HG03378 (cell line): ENCODE measurements at regions not wholly inside any gene's neighbourhood (a gene's known extent, or its start where the extent isn't known, plus 50 kb on each side); places are given as distances from the start of the nearest gene placed in this dataset.
A peak's percentile ranks its signal among the peaks of the same experiment; 100 is the strongest.
"Not testable (repeated sequence)": the region's sequence is repeated elsewhere in the genome, so short reads cannot be mapped to it uniquely, and the experiment has no call there.

Source experiments
- ATAC-seq: cut with Tn5 transposase; IDR thresholded peaks from one replicate; pipeline ENCODE4 v1.9.1; 2021; ENCODE audit warnings: mild to moderate bottlenecking, moderate library complexity; ENCODE audit not compliant: unreplicated experiment

DNA sequence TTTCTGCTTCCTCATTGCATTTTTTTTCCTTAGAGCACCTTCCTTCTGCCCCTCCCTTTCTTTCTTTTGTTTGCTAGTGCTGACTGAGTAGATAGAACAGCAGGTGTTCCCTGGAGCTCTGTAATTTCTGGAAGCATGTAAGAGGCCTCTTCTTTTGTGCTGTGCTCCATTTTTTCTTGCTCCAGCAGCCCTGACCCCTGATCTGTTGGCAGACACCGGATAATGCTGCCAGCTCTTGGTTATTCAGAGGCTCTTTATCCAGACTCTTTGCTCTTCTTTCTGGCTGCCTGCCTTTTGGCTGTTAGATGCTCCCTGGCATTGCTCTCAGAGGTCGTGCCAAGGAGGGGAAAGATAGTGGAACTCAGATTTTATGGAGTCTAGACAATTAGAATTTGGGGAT is 104.4 kb upstream of the RBMS3 start:
- ATAC-seq = no peak

DNA sequence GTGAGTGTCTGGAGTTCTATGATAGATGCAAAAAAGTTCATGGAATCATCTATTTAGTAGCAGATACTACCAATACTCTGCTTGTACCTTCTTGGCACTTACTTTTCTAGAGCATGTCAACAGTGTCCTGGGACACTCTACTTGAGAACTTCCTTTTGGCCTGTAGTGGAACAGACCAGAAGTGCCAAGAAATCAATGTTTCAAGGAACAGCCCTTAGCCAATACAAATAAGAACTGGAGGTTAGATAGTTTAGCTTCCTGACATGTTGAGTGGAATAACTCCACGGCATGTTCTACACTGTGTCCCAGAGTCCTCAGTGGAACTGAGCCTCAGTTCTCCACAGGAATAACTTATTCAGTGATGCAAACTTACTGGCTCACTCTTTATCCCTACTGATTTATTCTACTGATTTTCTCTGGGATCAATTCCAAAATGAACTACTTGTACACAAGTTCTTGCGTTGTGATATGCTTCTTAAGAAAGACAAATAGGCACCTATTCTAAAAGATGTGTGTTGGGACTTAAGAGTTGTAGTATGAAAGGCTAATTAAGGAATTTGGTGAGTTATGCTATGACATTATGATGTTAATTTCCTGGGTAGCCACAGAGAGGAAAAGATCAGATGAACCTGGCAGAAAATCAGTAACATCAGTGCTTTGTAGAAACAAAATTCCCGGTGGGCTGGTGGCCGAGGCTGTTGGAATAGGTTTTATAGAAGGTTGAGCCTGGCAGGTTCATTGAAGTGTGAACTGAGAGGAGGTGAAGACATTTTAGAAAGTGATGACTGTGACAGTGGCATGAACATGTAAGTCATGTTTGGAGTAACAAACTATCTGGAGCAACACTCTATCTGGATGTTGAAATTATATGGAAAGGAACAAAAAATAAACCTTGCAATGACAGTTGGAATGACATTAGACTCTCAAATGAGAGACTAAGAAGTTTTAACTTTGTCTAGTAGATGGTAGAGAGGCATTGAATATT is 101.8 kb upstream of the RBMS3 start:
- ATAC-seq = no peak

- ATAC-seq = no peak
These were observed 99.6 kb upstream of the RBMS3 start for GRCh38 chr3:29181149-29181780.

DNA sequence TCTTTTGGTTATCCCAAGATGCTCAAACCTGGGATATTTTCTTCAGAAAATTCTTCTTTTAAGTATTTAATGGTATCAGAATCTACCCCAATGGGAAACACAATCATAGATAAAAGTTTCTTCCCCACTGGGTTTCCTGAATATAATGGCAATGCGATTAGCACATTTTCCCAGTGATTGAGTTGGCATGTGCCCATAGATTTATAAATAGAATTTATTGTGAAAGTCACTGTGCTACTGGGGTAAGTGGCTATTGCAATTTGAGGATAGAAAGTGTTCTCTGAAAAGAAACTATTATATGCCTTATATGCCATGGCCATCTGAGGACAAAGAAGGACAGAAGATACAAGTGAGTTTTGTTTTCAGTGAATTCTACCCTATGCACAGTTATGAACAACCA is 99.0 kb upstream of the RBMS3 start:
- no peak for ATAC-seq

- ATAC-seq = not testable (repeated sequence)
These were observed 98.0 kb upstream of the RBMS3 start for GRCh38 chr3:29182828-29183227.

GRCh38 chr3:29183346-29184087 is 97.4 kb upstream of the RBMS3 start:
- no peak for ATAC-seq

DNA sequence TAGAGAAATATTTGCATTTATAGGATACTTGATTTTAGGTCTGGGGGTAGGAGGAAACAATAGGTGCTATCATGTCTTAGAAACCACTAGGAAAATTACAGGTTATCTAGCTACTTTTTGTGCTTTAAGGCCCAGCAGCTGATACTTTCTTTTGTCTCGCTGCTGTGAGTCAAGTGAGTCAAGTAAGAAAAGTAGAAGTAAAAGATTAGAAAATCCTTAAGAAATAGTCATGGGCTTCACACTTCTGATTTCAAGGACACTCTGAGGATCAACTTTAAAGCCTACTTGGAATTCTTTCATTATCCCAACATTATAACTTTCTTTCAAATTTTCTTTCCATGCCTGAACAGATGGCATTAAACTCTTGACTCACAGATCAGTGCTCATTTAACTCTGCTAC is 95.2 kb upstream of the RBMS3 start:
- no peak for ATAC-seq

DNA sequence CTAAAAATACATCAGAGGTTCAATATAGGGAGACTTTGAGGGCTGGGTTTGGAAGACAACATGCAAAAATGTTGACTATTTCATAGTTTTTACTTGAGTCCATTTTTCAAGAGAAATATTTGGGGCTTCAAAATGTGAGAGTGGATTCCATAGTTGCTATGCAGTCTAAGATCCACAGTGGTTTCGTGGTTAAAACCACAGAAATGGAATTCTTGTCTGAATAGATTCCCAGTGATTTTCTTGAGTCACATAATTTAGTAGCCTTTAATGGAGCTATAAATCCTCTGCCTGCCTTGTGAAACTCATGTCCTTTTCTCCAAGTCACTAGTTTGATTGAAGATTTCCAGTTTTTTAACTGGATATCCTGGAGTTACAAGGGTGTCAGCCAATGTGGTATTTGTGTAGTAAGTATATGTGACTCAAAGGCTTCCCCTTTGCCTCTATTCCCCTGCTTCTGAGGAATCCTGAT is 94.7 kb upstream of the RBMS3 start:
- no peak for ATAC-seq

GRCh38 chr3:29186982-29187725 is 93.7 kb upstream of the RBMS3 start:
- peak; percentile 50 for ATAC-seq

DNA sequence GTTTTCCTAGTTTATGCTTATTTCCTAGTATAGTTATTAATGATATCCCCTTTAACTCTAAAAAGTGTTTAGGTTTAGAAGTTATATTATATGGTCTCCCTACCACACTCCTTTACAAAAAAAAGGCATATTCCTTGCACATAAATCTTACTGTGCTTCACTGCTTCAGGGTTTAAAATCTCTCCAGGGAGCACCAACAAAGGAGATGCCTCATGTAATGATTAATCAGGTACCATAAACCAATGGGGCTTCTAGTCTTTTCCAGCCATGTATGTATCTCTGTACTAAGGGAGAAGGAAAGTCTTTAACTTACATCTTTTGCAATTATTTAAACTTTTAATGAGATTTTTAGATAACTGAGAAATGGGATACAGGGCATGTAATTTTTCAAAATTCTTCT is 91.5 kb upstream of the RBMS3 start:
- ATAC-seq = no peak

- ATAC-seq = no peak
These were observed 86.7 kb upstream of the RBMS3 start for GRCh38 chr3:29194139-29194538.

- no peak for ATAC-seq
These were observed 85.8 kb upstream of the RBMS3 start for GRCh38 chr3:29195056-29195455.

GRCh38 chr3:29201604-29202003 is 79.3 kb upstream of the RBMS3 start:
- ATAC-seq = no peak

GRCh38 chr3:29202378-29202777 is 78.5 kb upstream of the RBMS3 start:
- no peak for ATAC-seq

- no peak for ATAC-seq
These were observed 77.0 kb upstream of the RBMS3 start for GRCh38 chr3:29203851-29204250.

DNA sequence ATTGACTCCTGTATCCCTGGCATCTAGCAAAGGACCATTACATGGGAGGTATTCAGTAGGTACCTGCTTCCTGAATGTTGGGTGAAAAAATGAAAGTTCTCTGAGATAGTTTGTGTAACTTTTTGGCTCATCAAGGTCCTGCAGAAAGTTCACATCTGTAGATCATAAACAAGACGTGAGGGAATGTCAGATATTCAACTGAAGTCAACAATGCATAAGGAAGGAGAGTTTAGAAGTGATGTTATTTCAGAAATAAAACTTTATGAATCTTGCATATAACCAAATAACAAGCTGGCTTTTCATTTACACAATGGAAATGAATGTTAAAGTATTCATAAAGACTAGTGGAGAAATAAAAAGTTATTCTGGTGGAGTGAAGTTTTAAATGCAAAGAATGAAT is 73.4 kb upstream of the RBMS3 start:
- ATAC-seq = no peak

- ATAC-seq = no peak
These were observed 68.0 kb upstream of the RBMS3 start for GRCh38 chr3:29212789-29213433.

DNA sequence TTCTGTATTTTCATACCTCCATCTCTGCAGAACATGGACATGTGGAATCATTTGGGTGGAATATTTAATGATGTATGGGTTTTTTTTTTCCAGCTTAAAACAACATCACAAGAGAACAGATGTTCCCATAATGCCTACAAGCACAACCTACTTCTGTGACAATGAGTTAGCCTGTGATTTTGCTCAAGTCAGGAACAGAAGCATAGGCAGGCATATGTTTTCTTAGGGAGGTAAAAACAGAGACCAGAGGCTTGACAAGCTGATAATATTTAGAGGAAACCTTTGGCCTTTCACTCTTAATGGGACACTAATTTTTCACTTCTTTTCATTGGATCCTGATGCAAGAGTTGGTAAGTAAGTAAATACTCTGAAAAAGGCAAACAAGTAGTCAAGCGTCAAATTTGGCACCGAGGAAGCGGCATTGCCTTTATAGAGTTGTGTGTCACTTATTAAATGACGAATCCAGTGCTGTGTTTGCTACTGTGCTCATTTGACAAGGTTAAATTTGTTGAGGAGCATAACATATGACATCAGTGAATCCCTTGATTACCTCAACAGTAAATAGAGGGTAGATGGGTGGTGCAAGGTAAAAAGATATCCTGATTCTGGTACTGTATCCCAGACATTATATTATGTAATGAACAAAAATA is 66.7 kb upstream of the RBMS3 start:
- no peak for ATAC-seq

GRCh38 chr3:29215948-29216347 is 64.9 kb upstream of the RBMS3 start:
- ATAC-seq = no peak

GRCh38 chr3:29226706-29227105 is 54.2 kb upstream of the RBMS3 start:
- no peak for ATAC-seq
